ENCODE measurements at regions not wholly inside any gene's neighbourhood (a gene's known extent, or its start where the extent isn't known, plus 50 kb on each side); places are given as distances from the start of the nearest gene placed in this dataset.

- H3K27ac ChIP-seq = no peak overlapping the region
- POLR2A ChIA-PET = no interaction called here
- CTCF ChIA-PET = no interaction called here
Observed at GRCh38 chr11:21820176-21820575, 372.7 kb upstream of the ANO5 start.

GRCh38 chr11:21825127-21825526, 367.8 kb upstream of the ANO5 start:
- H3K4me3 ChIP-seq = no peak overlapping the region
- H3K27ac ChIP-seq = no peak overlapping the region

More at GRCh38 chr11:21820176-21820575, 372.7 kb upstream of the ANO5 start:
- Histone ChIP-seq H3K4me2 (no peak overlapping the region), H3K4me3 (no peak overlapping the region), H3K9me3 (no peaks in the 10 kb centered on the region), H3K4me1 (no peaks in the 10 kb centered on the region)
- FAIRE-seq (no peak), ATAC-seq (no peak), DNase-seq (ENCODE audit: low read depth in 1 of 2, low spot score in 1 of 2) (no peak)
- TF ChIP-seq PHF8 (IDR thresholded peaks at IDR 0.05; ENCODE audit: borderline replicate concordance, low read depth) = no peak
- TF ChIP-seq EHF (CRISPR knock-in tag; IDR thresholded peaks at IDR 0.05) = no peak
- TF ChIP-seq RCOR1 (IDR thresholded peaks at IDR 0.05; ENCODE audit: low read depth, low read length) = no peak
- TF ChIP-seq RFX5 (IDR thresholded peaks at IDR 0.05) = no peak
- no peak for TF ChIP-seq NR3C1 (IDR thresholded peaks at IDR 0.05)
- no peak for TF ChIP-seq BCL3 (IDR thresholded peaks at IDR 0.05)
- no peak for TF ChIP-seq ZFP36 (IDR thresholded peaks at IDR 0.05; ENCODE audit: borderline replicate concordance, partially characterized antibody)
- TF ChIP-seq NPAS2 (CRISPR knock-in tag; IDR thresholded peaks at IDR 0.05; ENCODE audit: borderline replicate concordance) = no peak
- TF ChIP-seq PBX3 (IDR thresholded peaks at IDR 0.05) = no peak
- no peak for TF ChIP-seq MAZ (IDR thresholded peaks at IDR 0.05; ENCODE audit: borderline replicate concordance, low read depth, low read length)
- no peak for TF ChIP-seq ZNF302 (CRISPR knock-in tag; IDR thresholded peaks at IDR 0.05)
- no peak for TF ChIP-seq JUN (IDR thresholded peaks at IDR 0.05)
- TF ChIP-seq FOSB (CRISPR knock-in tag; IDR thresholded peaks at IDR 0.05) = no peak

More at GRCh38 chr11:21825127-21825526, 367.8 kb upstream of the ANO5 start:
- WGBS (ENCODE audit: missing lambda C conversion rate) = 46% methylated on average over 2 of the region's 2 CpGs
- DNase-seq (ENCODE audit: low read depth in 1 of 2, low spot score in 1 of 2) (no peak), ATAC-seq (no peak), FAIRE-seq (no peak)
- ChIA-PET POLR2A (no interaction called here), CTCF (no interaction called here)
- no peak for TF ChIP-seq CEBPB (IDR thresholded peaks at IDR 0.05)
- no peak for TF ChIP-seq HMGXB4 (CRISPR knock-in tag; IDR thresholded peaks at IDR 0.05; ENCODE audit: borderline replicate concordance)
- TF ChIP-seq EP300 (IDR thresholded peaks at IDR 0.05) = no peak
- no peak for TF ChIP-seq FOSB (CRISPR knock-in tag; IDR thresholded peaks at IDR 0.05)
- no peak for TF ChIP-seq ATOH8 (CRISPR knock-in tag; IDR thresholded peaks at IDR 0.05; ENCODE audit: low read depth)
- TF ChIP-seq E2F6 (IDR thresholded peaks at IDR 0.05; ENCODE audit: borderline replicate concordance, low read depth) = no peak
- no peak overlapping the region for H3K4me2 ChIP-seq
- H3K9me3 ChIP-seq = no peaks in the 10 kb centered on the region
- H3K4me1 ChIP-seq = no peaks in the 10 kb centered on the region

All from A549 (cell line).